ENCODE measurements at regions not wholly inside any gene's neighbourhood (a gene's known extent, or its start where the extent isn't known, plus 50 kb on each side); places are given as distances from the start of the nearest gene placed in this dataset.
"Not testable (repeated sequence)": the region's sequence is repeated elsewhere in the genome, so short reads cannot be mapped to it uniquely, and the experiment has no call there.

DNA sequence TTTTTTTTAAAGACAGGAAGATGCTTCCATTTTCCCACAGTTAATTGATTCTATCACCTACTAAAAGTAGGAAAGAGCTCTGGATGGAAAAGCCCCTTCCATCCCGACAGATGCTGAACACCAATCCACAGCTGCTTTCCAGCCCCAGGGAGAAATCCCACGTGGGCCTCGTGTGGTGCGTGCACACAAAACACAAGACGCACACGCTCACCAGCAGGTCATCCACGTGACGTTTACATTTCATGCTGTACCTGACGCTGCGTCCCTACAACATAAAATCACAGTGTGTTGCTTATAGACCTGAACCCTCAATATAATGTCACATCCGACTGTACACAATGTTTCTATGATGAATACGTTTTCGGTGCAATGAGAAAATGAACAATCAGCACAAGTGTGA is 50.2 kb upstream of the DACT2 start:
- DNase-seq = no peak

- peak; percentile 26 for DNase-seq
These were observed 50.9 kb upstream of the DACT2 start for GRCh38 chr6:168370310-168370991.

- no peak for DNase-seq
These were observed 51.6 kb upstream of the DACT2 start for GRCh38 chr6:168371185-168371584.

GRCh38 chr6:168371618-168371980 is 52.0 kb upstream of the DACT2 start:
- no peak for DNase-seq

- no peak for DNase-seq
These were observed 52.6 kb upstream of the DACT2 start for GRCh38 chr6:168371981-168372711.

DNA sequence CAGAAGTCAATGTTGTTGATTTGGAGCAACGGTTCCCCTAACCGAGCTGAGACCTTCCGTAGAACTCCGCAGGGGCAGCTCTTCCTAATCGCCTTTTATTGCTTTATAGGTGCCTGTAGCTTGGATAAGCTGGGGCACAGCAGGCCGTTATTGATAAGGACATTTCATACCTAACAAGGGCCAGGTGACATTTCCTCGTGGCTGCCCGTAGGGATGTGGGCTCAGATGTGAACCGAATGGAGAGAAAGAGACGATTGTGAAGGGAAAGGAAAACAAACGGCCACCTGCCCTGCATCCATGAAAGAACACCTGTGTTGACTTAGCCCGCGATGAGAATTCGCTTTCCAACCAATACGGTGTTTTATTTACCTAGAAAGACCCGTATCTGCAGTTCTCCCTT is 53.3 kb upstream of the DACT2 start:
- DNase-seq = no peak

GRCh38 chr6:168373389-168373788 is 53.8 kb upstream of the DACT2 start:
- DNase-seq = no peak

DNA sequence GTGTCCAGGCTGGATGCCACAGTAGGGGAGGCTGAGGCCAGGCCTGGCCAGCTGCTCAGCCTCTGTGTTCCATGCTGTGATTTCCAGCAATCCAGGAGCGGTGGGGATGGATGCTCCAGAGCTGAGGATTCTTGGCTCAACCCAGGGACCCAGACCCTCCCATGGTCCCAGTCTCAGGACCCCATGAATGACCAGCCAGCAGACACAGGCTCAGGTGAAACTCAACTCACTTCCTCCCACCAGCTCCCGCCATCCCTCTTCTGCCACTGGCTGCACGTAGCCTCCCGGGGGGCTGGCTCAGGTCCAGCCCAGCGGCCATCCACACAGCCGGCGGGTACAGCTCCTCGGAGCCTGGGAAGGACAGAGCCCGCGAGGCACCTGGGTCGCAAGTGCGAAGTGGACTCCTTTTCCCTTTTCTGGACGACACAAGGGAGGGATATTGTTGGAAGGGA is 54.5 kb upstream of the DACT2 start:
- no peak for DNase-seq

GRCh38 chr6:168374541-168375071 is 55.0 kb upstream of the DACT2 start:
- DNase-seq = no peak

GRCh38 chr6:168376120-168376519 is 56.5 kb upstream of the DACT2 start:
- DNase-seq = no peak

DNA sequence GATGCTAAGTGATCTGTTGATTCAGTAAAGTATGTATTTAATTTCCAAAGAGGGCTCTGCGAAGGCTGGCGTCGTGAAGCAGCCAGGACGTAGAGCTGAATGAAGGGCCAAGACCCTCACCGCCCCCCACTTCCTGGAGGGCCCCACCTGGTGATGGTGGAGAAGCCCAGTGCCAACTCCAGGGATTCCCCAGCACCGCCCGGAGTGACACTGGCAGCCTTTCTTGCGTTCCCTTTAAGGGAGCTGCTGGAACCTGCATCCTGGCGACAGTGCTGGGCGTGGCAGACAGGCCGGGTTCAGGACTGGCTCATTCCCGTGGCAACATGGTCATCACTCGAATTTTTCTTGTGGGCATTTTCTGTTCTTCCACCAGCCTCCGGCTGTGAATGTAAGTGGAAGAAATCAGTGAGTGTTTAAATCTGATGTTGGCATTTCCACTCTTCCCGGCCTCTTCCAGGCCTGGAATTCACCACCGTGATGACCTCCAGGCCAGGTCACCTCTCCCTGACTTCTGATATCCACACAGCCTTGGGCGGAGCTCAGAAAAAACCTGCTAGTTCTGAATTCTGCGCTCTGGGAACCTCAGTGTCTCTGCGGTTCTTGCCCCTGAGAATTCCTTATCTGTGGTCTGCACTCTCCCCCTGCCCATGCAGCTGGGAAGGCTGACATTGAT is 57.4 kb upstream of the DACT2 start:
- DNase-seq = no peak

GRCh38 chr6:168377484-168377855 is 57.9 kb upstream of the DACT2 start:
- no peak for DNase-seq

- no peak for DNase-seq
These were observed 58.6 kb upstream of the DACT2 start for GRCh38 chr6:168377856-168378832.

- not testable (repeated sequence) for DNase-seq
These were observed 60.0 kb upstream of the DACT2 start for GRCh38 chr6:168379579-168379978.

DNA sequence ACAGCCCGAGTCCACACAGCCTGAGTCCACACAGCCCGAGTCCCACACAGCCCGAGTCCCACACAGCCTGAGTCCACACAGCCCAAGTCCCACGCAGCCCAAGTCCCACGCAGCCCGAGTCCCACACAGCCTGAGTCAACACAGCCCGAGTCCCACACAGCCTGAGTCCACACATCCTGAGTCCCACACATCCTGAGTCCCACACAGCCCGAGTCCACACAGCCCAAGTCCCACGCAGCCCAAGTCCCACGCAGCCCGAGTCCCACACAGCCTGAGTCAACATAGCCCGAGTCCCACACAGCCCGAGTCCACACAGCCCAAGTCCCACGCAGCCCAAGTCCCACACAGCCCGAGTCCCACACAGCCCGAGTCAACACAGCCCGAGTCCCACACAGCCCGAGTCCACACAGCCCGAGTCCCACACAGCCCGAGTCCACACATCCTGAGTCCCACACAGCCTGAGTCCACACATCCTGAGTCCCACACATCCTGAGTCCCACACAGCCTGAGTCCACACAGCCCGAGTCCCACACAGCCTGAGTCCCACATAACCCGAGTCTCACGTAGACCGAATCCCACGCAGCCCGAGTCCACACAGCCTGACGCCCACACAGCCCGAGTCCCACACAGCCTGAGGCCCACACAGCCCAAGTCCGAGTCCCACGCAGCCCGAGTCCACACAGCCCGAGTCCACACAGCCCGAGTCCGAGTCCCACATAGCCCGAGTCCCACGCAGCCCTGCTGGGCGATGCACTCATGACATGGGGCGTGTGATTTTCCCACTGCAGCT is 60.6 kb upstream of the SMOC2 start:
- DNase-seq = not testable (repeated sequence)

GRCh38 chr6:168380956-168381605 is 59.9 kb upstream of the SMOC2 start:
- no peak for DNase-seq

- no peak for DNase-seq
These were observed 59.1 kb upstream of the SMOC2 start for GRCh38 chr6:168381726-168382458.

DNA sequence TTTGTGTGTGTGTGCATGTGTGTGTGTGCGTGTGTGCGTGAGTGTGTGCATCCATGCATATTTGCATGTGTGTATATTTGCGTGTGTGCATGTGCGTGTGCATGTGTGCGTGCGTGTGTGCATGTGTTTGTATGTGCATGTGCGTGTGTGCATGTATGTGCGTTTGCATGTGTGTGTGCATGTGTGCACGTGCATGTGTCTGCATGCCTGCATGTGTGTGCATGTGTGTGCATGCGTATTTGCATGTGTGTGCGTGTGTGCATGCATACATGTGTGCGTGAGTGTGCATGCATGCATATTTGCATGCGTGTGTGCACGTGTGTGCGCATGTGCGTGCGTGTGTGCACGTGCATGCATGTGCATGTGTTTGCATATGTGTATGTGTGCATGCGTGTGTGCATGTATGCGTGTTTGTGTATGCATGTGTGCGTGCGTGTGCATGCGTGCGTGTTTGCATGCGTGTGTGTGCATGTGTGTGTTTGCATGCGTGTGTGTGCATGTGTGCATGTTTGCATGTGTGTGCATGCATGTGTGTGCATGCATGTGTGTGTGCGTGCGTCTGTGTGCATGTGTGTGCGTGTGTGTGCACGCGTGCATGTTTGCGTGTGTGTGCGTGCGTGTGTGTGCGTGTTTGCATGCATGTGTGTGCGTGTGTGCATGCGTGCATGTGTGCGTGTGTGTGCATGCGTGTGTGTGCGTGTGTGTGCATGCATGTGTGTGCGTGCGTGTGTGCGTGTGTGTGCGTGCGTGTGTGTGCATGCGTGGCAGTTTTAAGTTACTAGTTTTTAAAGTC is 57.7 kb upstream of the SMOC2 start:
- no peak for DNase-seq

Data from activated CD4-positive, alpha-beta T cell treated with anti-CD3 and anti-CD28 coated beads for 1 hour (primary cell).